H1 (cell line): ENCODE measurements at regions not wholly inside any gene's neighbourhood (a gene's known extent, or its start where the extent isn't known, plus 50 kb on each side); places are given as distances from the start of the nearest gene placed in this dataset.

ENCODE experiments used
- CTCF ChIA-PET: fragments of 300-600 bp; sonication (Branson Sonifier 250); formaldehyde crosslinking; loops from one replicate; lab custom pipeline; 2021; ENCODE audit not compliant: partially characterized antibody; lab: Charles Lee
- POLR2A ChIA-PET: fragments of 300-600 bp; sonication (Branson Sonifier 250); formaldehyde crosslinking; loops from one replicate; lab custom pipeline; 2021; ENCODE audit warnings: inconsistent platforms; ENCODE audit not compliant: partially characterized antibody; lab: Charles Lee
- DNase-seq, 2 experiments: peaks; one replicate each; pipeline versions ENCODE4 v3.0.0 to v3.0.0-alpha.2; 2010 to 2022; ENCODE audit warnings: low spot score in 2 of 2, low read depth in 1 of 2, mixed read lengths in 1 of 2
- FAIRE-seq: peaks from 2 replicates; lab custom pipeline; 2011; peaks lifted over from hg19 to GRCh38; lab: Jason Lieb, UNC
- H2AFZ ChIP-seq: 2 replicates; pipeline ENCODE4 v1.8.1; 2012; ENCODE audit warnings: low read length, inconsistent platforms
- H2AK5ac ChIP-seq: 2 replicates; pipeline ENCODE4 v1.6.1; 2013; ENCODE audit warnings: low read depth, low read length
- H2BK120ac ChIP-seq: replicated peaks from 2 replicates; pipeline ENCODE3; 2013; ENCODE audit warnings: low read depth, low read length, inconsistent platforms
- H2BK12ac ChIP-seq: 2 replicates; pipeline ENCODE4 v1.6.1; 2013; ENCODE audit warnings: low read depth, low read length
- H2BK15ac ChIP-seq: 2 replicates; pipeline ENCODE4 v1.6.1; 2013; ENCODE audit warnings: low read length
- H2BK20ac ChIP-seq: 2 replicates; pipeline ENCODE4 v1.6.1; 2013; ENCODE audit warnings: low read length
- H2BK5ac ChIP-seq: 2 replicates; pipeline ENCODE4 v1.6.1; 2013; ENCODE audit warnings: low read depth, low read length
- H3K14ac ChIP-seq: 2 replicates; pipeline ENCODE4 v1.6.1; 2013; ENCODE audit warnings: inconsistent platforms; ENCODE audit not compliant: insufficient read length
- H3K18ac ChIP-seq: 2 replicates; pipeline ENCODE4 v1.6.1; 2013; ENCODE audit warnings: low read length; ENCODE audit errors: extremely low read depth
- H3K23ac ChIP-seq: 2 replicates; pipeline ENCODE4 v1.6.1; 2013; ENCODE audit warnings: inconsistent platforms; ENCODE audit not compliant: insufficient read length
- H3K23me2 ChIP-seq: 2 replicates; pipeline ENCODE4 v1.6.1; 2013; ENCODE audit warnings: low read depth, low read length
- H3K27ac ChIP-seq: 2 replicates; pipeline ENCODE4 v1.6.1; 2011; ENCODE audit warnings: low read depth, low read length, inconsistent platforms
- H3K27me3 ChIP-seq, 4 experiments: replicated peaks in 1 of 4; 1 replicate in 1 of 4; 2 replicates in 3 of 4; pipeline versions ENCODE4 v1.6.1 to v1.8.1; 2011 to 2013; ENCODE audit warnings: low read length in 3 of 4, mild to moderate bottlenecking in 3 of 4, inconsistent platforms in 2 of 4, mixed read lengths in 2 of 4, moderate library complexity in 1 of 4; ENCODE audit not compliant: control insufficient read depth in 3 of 4, insufficient read depth in 3 of 4; ENCODE audit errors: extremely low read depth in 1 of 4
- H3K36me3 ChIP-seq, 4 experiments: 2 replicates each; pipeline versions ENCODE4 v1.6.1 to v1.8.1; 2011 to 2013; ENCODE audit warnings: mild to moderate bottlenecking in 4 of 4, low read length in 3 of 4, moderate library complexity in 2 of 4, control low read depth in 1 of 4, inconsistent platforms in 1 of 4; ENCODE audit not compliant: insufficient read depth in 4 of 4, control insufficient read depth in 2 of 4
- H3K4ac ChIP-seq: replicated peaks from 2 replicates; pipeline ENCODE3; 2013; ENCODE audit warnings: low read length, low read depth, mixed read lengths, inconsistent platforms; ENCODE audit not compliant: insufficient read length
- H3K4me1 ChIP-seq, 4 experiments: replicated peaks in 1 of 4; 1 replicate in 1 of 4; 2 replicates in 3 of 4; pipeline versions ENCODE4 v1.6.1 to v1.8.1; 2011 to 2013; ENCODE audit warnings: low read length in 3 of 4, inconsistent platforms in 2 of 4, mixed read lengths in 1 of 4; ENCODE audit not compliant: insufficient read depth in 4 of 4, control insufficient read depth in 3 of 4
- H3K4me2 ChIP-seq, 2 experiments: 2 replicates each; pipeline versions ENCODE4 v1.6.1 to v1.8.1; 2011 to 2013; ENCODE audit warnings: low read depth in 2 of 2, low read length in 2 of 2, control low read depth in 1 of 2, inconsistent platforms in 1 of 2, mild to moderate bottlenecking in 1 of 2; ENCODE audit not compliant: insufficient read depth in 1 of 2
- H3K4me3 ChIP-seq, 4 experiments: fragments of 200-600, 300-600 bp in 1 of 4; sonication (generic), shearing (Covaris generic), sonication (Bioruptor Twin) in 1 of 4; 2 replicates each; pipeline versions ENCODE4 v1.5.1 to v1.8.1; 2011 to 2016; ENCODE audit warnings: low read length in 4 of 4, low read depth in 3 of 4, control low read depth in 2 of 4, inconsistent platforms in 2 of 4, mild to moderate bottlenecking in 2 of 4, mixed read lengths in 1 of 4, moderate library complexity in 1 of 4; ENCODE audit not compliant: insufficient read depth in 2 of 4; ENCODE audit errors: extremely low read depth in 1 of 4
- H3K56ac ChIP-seq: replicated peaks from 2 replicates; pipeline ENCODE3; 2013; ENCODE audit warnings: low read depth, mild to moderate bottlenecking, mixed read lengths, low read length, inconsistent platforms; ENCODE audit not compliant: insufficient read length
- H3K79me1 ChIP-seq: 2 replicates; pipeline ENCODE4 v1.6.1; 2013; ENCODE audit warnings: low read depth, low read length, control low read depth
- H3K79me2 ChIP-seq, 2 experiments: 2 replicates each; pipeline versions ENCODE4 v1.6.1 to v1.8.1; 2012 to 2013; ENCODE audit warnings: low read length in 2 of 2, mild to moderate bottlenecking in 2 of 2, inconsistent platforms in 1 of 2; ENCODE audit not compliant: insufficient read depth in 2 of 2, control insufficient read depth in 1 of 2
- H3K9ac ChIP-seq, 4 experiments: replicated peaks in 1 of 4; 1 replicate in 1 of 4; 2 replicates in 3 of 4; pipeline versions ENCODE4 v1.6.1 to v1.8.1; 2011 to 2013; ENCODE audit warnings: low read depth in 3 of 4, low read length in 3 of 4, control low read depth in 2 of 4, mild to moderate bottlenecking in 2 of 4, moderate library complexity in 2 of 4, inconsistent platforms in 1 of 4; ENCODE audit errors: extremely low read depth in 1 of 4
- H3K9me3 ChIP-seq, 2 experiments: 2 replicates each; pipeline versions ENCODE4 v1.6.1 to v1.8.1; 2012 to 2013; ENCODE audit warnings: mild to moderate bottlenecking in 2 of 2, moderate library complexity in 2 of 2, control low read depth in 1 of 2, inconsistent platforms in 1 of 2, low read depth in 1 of 2, low read length in 1 of 2, mixed read lengths in 1 of 2; ENCODE audit not compliant: insufficient read depth in 2 of 2
- H4K20me1 ChIP-seq, 2 experiments: replicated peaks in 1 of 2; 2 replicates each; pipeline versions ENCODE3 to v1.8.1; 2011 to 2013; ENCODE audit warnings: inconsistent platforms in 2 of 2, low read length in 2 of 2, mild to moderate bottlenecking in 1 of 2; ENCODE audit not compliant: insufficient read depth in 2 of 2, control insufficient read depth in 1 of 2
- H4K5ac ChIP-seq: 2 replicates; pipeline ENCODE4 v1.6.1; 2013; ENCODE audit warnings: low read length, low read depth, mixed read lengths, inconsistent platforms; ENCODE audit not compliant: insufficient read length
- H4K8ac ChIP-seq: 2 replicates; pipeline ENCODE4 v1.8.0; 2013; ENCODE audit warnings: mild to moderate bottlenecking, moderate library complexity, low read length, inconsistent platforms; ENCODE audit not compliant: insufficient read depth; ENCODE audit errors: extremely low read depth
- H4K91ac ChIP-seq: replicated peaks from 2 replicates; pipeline ENCODE3; 2013; ENCODE audit warnings: low read length, mixed read lengths, inconsistent platforms; ENCODE audit not compliant: insufficient read length
- ATF3 ChIP-seq: IDR thresholded peaks from 2 replicates; pipeline ENCODE4 v1.6.1; 2011; ENCODE audit warnings: low read depth, mild to moderate bottlenecking, low read length; ENCODE audit not compliant: insufficient read depth
- EP300 ChIP-seq, 2 experiments: IDR thresholded peaks; 1 replicate in 1 of 2; 2 replicates in 1 of 2; pipeline ENCODE4 v1.6.1; 2011 to 2012; ENCODE audit warnings: low read depth in 2 of 2, low read length in 2 of 2, mild to moderate bottlenecking in 2 of 2, borderline replicate concordance in 1 of 2, inconsistent platforms in 1 of 2, moderate library complexity in 1 of 2
- FOSL1 ChIP-seq: IDR thresholded peaks from 2 replicates; pipeline ENCODE4 v1.6.1; 2011; ENCODE audit warnings: mild to moderate bottlenecking, low read depth, low read length, moderate library complexity; ENCODE audit not compliant: insufficient read depth
- HDAC6 ChIP-seq: IDR thresholded peaks from one replicate; pipeline ENCODE4 v1.7.1; 2012; ENCODE audit warnings: low read depth, mild to moderate bottlenecking, inconsistent platforms, low read length, moderate library complexity
- JUND ChIP-seq: IDR thresholded peaks from 2 replicates; pipeline ENCODE4 v1.6.1; 2011; ENCODE audit warnings: mild to moderate bottlenecking, improper control_type of control experiment, low read length
- PHF8 ChIP-seq: fragments of 200-600 bp; sonication (generic); conservative IDR thresholded peaks from 2 replicates; pipeline ENCODE4 v1.7.1; 2012; ENCODE audit warnings: low read depth, mild to moderate bottlenecking, inconsistent platforms, low read length, moderate library complexity
- RAD21 ChIP-seq, 2 experiments: IDR thresholded peaks in 1 of 2; conservative IDR thresholded peaks in 1 of 2; 2 replicates each; pipeline ENCODE4 v1.6.1; 2011; ENCODE audit warnings: low read depth in 2 of 2, low read length in 2 of 2, improper control_type of control experiment in 1 of 2, inconsistent platforms in 1 of 2, mild to moderate bottlenecking in 1 of 2, moderate library complexity in 1 of 2
- TBP ChIP-seq: IDR thresholded peaks from 2 replicates; pipeline ENCODE4 v1.6.1; 2011; ENCODE audit warnings: low read depth, low read length, improper control_type of control experiment
- YY1 ChIP-seq: IDR thresholded peaks from 2 replicates; pipeline ENCODE4 v1.6.1; 2011; ENCODE audit warnings: low read depth, mild to moderate bottlenecking, low read length
- WGBS, 2 experiments: shearing (Covaris generic) in 1 of 2; methylation state at CpG; one replicate each; pipeline versions ENCODE4 v1.1.6 to v1.1.7; 2013 to 2015; ENCODE audit warnings: low lambda C conversion rate in 2 of 2, mixed read lengths in 2 of 2, inconsistent platforms in 1 of 2, low coverage in 1 of 2, missing lambda C conversion rate in 1 of 2; ENCODE audit not compliant: insufficient replicate concordance in 2 of 2, insufficient coverage in 1 of 2, insufficient read length in 1 of 2; ENCODE audit errors: extremely low coverage in 1 of 2, missing lambda C conversion rate in 1 of 2; 5-methylcytosine and 5-hydroxymethylcytosine counted together
- TF ChIP-seq, protein P1 (sequence below): IDR thresholded peaks from 2 replicates; pipeline ENCODE4 v1.6.1; 2012; ENCODE audit warnings: low read length, inconsistent platforms

DNA sequence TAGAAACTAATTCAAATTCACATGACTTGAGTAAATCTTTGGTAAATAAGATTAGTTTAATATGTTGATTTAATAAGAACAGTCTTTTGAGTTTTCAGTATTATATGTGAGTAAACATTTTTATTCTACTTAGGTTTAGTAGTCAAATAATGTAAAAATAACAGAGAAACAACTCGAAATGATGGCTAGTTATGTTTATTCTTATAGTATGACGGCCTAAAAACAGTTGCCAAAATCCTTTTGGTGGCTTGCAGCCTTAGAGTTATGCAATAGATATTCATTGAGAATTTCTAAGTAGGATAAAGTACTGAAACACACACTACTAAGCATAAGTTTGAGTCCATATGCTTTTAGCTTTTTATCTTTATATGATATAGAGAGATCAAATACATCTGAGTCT is 184.8 kb downstream of the GNAI1 start:
- TF ChIP-seq ATF3 (no peak), PHF8 (no peak), JUND (no peak), YY1 (no peak), HDAC6 (no peak), TBP (no peak), FOSL1 (no peak), RAD21 (IDR thresholded peaks at IDR 0.05 in 1 of 2, conservative IDR thresholded peaks at IDR 0.05 in 1 of 2; ENCODE audit: low read depth in 2 of 2, low read length in 2 of 2) (no peak), EP300 (IDR thresholded peaks at IDR 0.05; ENCODE audit: borderline replicate concordance in 1 of 2, low read depth in 2 of 2, low read length in 2 of 2) (no peak)
- TF ChIP-seq, protein P1, sequence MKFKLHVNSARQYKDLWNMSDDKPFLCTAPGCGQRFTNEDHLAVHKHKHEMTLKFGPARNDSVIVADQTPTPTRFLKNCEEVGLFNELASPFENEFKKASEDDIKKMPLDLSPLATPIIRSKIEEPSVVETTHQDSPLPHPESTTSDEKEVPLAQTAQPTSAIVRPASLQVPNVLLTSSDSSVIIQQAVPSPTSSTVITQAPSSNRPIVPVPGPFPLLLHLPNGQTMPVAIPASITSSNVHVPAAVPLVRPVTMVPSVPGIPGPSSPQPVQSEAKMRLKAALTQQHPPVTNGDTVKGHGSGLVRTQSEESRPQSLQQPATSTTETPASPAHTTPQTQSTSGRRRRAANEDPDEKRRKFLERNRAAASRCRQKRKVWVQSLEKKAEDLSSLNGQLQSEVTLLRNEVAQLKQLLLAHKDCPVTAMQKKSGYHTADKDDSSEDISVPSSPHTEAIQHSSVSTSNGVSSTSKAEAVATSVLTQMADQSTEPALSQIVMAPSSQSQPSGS, result no peak
- CTCF ChIA-PET, result no interaction called here
- Histone ChIP-seq H2BK12ac (no peak overlapping the region), H2BK15ac (no peak overlapping the region), H2BK120ac (no peak overlapping the region), H2AK5ac (no peak overlapping the region), H3K4me3 (no peak overlapping the region), H3K36me3 (no peaks in the 10 kb centered on the region), H4K91ac (no peak overlapping the region), H2AFZ (no peak overlapping the region), H3K56ac (no peak overlapping the region), H3K14ac (no peak overlapping the region), H4K5ac (no peak overlapping the region), H3K27ac (no peak overlapping the region), H3K9me3 (no peaks in the 10 kb centered on the region), H3K23me2 (no peaks in the 10 kb centered on the region), H3K27me3 (no peaks in the 10 kb centered on the region), H3K23ac (no peak overlapping the region), H3K4me1 (no peaks in the 10 kb centered on the region), H4K8ac (no peak overlapping the region), H3K9ac (no peak overlapping the region), H2BK5ac (no peak overlapping the region), H3K79me2 (no peaks in the 10 kb centered on the region), H3K4ac (no peak overlapping the region), H3K79me1 (no peaks in the 10 kb centered on the region), H4K20me1 (no peaks in the 10 kb centered on the region), H3K4me2 (no peak overlapping the region), H3K18ac (no peak overlapping the region), H2BK20ac (no peak overlapping the region)
- POLR2A ChIA-PET, result no interaction called here
- WGBS, 2 experiments, result 89% methylated on average over 2 of the region's 2 CpGs; no CpG with 5 or more reads in 1 of the 2 experiments
- DNase-seq (no peak), FAIRE-seq (no peak)
